GM21737 (cell line): ENCODE measurements at regions not wholly inside any gene's neighbourhood (a gene's known extent, or its start where the extent isn't known, plus 50 kb on each side); places are given as distances from the start of the nearest gene placed in this dataset.
A peak's percentile ranks its signal among the peaks of the same experiment; 100 is the strongest.

ENCODE experiments used
- ATAC-seq: cut with Tn5 transposase; IDR thresholded peaks from one replicate; pipeline ENCODE4 v1.9.1; 2021; ENCODE audit warnings: mild to moderate bottlenecking, moderate library complexity; ENCODE audit not compliant: unreplicated experiment

DNA sequence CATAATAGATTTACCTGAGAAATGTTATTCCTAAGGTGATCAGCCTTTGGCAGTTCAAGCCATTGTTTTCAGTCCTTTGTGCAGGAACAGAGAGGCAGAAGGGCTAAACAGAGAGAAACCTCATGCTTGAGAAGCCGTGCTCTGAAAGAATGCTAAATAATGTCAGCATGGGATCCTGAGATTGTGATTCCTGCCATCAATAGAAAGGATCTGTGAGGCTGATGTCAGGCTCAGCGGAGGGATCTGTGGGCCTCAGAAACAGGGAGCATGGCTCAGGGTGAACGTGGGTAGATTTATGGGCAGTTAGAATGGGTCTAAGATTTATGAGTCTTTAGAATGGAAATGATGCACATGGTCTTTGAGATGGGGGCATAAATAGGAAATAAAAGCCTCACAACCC is 439.2 kb upstream of the IGFBP3 start:
- ATAC-seq, result no peak

DNA sequence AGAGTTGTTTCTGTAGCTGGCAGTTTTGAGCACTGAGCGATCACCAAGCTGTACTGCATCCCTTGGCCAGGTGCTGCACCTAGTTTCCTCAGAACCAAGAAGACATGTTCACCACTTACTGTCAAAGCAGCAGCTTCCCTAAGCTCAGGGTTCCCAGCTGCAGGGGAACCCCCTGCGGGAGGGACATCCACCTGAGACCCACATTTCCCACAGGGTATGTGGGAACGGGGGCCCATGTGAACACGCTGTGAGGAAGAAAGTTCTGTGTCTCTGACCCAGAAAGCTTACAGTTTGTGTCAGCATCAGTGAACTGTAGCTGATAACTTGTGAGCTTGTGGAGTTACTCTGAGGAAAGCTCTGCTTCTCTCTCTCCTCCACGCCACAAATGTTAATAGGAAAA is 436.8 kb upstream of the IGFBP3 start:
- no peak for ATAC-seq

DNA sequence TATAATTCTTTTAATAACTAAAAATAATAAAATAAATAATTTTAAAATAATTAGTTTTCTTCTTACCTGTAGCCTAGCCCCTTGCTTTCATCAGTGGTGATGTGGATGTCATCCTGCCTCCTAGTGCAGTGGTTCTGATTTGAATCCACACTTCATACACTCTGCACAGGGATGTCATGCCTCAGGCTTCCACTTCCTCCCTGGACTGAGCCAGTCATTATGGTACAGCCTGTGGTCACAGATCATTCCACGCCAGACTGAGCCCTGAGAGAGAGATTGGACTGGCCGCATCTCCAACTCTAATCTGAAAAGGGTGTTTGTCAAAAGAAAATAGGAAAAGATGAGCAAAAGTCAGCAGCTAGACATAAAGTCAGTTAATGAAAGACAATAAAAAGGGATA is 436.2 kb upstream of the IGFBP3 start:
- ATAC-seq, result no peak

DNA sequence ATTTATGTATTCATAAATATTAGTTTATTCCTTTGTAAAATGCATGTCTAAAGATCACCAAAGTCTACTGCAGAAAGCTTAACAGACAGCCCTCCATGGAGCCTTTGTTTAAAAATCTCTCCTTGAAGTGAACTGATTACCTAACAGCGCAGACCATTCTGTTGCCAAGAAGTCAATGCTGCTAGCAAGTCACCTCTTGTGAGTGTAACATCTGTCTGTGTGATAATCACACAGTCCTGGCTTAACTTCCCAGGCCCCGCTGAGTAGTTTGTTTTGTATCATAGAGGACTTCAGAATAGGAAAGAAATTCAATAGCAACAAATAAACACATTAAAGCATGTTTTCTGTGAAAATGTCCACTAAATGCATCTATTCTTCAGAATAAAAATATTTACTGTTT is 435.3 kb upstream of the IGFBP3 start:
- ATAC-seq, result no peak

DNA sequence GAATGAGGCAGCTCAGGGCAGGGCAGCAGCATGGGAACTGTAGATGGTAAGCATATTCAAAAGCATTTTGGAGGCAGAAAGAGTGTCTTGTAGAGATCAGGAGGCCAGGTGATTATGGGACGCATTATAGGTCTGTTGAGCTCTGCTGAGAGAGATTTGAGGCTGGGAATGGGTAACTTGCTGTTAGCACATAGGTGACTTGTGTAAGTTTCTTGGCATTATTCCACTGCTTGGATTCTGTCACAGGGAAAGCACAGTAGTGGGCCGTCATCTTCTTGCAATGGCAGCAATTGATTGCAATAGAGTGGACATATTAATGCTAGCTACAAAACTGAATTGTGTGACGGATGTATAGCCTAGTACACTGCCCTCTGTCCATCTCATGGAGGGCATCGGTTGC is 434.3 kb upstream of the IGFBP3 start:
- no peak for ATAC-seq

DNA sequence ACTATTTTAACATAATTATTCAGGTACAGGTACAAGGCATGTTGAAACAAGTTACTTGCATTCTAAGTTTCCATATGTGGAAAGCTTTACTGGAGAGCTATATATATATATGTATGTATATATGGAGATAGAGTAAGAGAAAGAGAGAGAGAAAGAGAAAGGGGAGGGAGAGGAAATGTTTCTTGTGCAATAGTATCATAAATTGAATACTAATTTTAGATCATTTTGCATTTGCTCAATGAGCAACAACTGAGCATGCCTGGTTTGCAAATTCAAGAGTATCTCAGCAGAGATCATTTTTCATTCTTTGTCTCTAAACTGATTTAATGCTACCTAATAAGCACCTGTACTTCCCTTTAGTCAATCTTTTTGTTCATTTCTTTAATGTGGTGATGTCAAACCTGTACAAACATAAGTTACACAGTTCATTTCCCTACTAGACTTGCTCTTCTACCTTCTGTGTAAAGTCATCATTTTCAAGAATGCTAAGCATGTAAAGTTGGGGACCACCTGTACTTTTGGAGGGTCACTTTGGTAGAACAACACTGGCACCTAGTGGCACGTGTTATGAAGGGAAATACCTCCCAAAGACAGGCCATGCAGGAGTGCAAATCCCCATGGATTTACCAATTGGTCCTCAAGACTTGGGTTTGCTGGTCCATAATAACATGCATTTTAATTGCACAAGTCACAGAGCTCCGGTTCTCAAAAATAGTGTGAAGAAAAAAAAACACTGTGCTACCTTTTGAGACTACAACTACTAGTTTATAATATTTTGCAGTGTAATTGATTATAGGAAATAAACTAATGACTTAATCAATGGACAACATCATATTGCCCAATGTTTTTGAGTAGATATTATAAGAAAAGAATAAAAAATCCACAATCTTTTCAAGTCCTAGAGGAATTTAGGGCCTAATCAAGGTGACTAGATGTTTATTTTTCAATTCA is 431.2 kb upstream of the IGFBP3 start:
- no peak for ATAC-seq

DNA sequence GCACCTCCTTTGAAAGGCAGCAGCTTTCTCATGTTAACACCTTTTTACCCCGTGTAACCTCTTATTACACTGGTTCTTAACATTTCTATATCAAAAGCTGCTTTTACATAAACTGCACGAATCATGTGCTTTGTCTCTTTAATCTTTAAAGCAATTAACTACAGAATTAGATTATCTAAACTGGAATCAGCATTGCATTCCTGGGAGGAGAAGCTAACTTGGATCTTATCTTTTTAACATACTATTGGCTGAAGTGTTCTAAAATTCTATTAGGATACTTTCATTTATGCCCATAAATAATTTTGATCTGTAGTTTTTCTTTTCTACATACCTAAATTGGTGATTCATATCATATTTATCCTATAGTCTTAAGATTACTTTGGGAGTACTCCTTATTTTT is 428.4 kb upstream of the IGFBP3 start:
- no peak for ATAC-seq

DNA sequence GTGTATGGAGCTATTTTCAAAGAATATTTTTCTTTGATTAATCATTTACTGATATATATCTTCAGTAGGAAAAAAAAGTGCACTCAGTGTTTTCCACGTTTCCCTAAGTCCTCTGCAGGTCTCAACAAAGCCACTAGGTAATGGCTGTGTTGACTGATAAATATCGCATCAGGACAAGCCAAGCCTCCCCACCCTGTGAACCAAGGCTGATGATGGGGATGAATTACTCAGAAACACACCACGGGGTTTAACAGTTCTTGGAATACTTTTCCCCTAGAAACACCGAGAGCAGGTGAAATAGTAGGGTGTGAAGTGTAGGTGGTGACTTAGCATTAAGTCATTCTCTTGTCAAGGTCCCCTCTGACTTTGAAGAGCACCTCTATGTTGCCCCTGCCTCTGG is 423.5 kb upstream of the IGFBP3 start:
- no peak for ATAC-seq

DNA sequence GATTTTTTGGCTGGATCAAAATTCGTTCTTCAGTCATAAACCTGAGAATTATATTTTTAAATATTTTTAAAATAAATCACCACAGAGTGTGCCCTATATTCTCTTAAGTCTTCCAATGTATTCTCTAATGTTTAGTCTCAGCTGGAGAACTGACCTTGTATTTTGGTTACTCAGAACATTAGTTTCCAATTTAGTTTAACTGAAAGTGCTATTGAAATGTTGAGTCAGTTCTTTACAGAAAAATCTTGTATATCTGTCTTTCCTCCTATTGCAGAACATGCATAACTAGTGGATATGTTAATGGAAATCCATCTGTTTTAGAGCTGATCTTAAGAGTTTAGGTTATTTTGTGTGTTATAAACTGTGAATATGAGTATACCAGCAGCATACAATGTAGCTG is 422.7 kb upstream of the IGFBP3 start:
- no peak for ATAC-seq

DNA sequence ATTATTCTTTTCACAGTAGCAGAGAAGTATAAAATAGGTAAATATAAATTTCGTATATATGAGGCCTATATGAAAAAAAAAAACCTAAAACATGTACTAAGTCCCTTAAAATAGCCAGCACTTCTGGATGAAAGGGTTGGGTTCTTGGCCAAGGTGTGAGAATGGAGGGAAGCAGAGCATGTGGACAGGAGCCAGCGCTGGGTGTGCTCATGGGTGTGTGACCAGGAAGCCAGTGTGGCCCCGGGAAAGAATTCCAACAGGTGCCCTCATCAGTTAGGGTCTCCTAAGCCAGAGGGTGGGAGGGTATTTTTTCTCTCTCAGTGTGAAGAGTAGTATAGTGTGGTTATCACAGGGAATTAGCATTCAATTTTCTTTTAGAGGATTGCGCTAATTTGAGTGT is 401.9 kb upstream of the IGFBP3 start:
- no peak for ATAC-seq

DNA sequence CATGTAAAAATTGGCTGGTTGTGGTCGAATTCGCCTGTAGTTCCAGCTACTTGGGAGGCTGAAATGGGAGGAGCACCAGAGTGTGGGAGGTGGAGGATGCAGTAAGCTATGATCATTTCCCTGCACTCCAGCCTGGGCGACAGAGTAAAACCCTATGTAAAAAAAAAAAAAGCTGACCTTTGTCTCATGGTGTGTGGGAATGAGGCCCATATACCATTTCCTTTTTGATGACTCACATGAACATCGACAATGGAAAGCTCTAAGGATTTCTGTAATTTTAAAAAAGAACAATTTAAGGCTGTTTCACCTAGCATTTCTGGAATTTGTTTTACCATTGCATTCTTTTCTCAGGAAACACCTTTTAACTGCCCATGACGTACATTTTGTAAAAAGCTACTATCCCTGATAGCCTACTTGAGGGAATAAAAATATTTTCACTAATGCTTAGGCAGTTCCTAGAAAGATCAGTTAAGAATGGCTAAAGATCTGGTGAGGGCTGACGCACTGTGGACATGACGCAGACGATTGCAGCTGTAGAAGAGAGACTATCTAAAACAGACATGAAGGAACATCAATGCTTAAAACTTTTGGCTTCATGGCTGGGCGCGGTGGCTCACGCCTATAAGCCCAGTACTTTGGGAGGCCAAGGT is 400.6 kb upstream of the IGFBP3 start:
- ATAC-seq, result no peak

DNA sequence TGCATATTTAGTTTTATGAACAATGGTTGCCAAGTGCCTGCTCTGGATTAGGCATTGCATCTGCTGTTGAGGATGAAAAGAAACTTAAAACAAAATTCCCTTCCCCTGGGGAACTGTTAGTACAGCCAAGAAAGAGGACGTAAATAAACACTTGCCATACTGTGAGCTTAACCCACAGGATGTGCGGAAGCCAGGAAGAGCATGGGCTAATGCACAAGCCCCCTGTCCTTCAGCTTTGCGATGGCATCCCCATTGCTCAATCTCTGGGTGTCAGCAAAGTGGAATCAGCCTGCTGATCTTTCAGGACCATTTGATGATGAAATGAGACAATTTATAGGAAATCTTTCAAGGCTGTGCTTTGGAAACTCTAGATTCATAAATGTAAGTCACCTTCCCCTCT is 399.9 kb upstream of the IGFBP3 start:
- ATAC-seq, result no peak

DNA sequence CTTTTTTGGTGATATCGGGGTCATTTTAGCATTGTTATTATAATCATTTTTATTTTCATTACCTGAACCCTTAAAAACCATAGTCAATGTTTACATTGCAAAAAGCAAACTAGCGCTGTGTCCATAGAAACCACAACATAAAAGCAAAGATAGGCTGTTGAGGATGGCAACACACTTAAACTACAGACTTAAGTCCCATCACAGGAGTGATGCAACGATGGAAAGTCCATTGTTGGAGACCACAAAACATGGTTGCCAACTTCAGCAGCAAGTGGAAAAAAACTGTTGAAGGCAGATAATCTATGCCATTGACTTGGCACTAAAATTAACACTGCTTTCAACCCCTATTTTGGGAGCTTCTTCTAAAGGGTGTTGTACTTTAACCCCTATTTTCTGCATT is 398.8 kb upstream of the IGFBP3 start:
- no peak for ATAC-seq

DNA sequence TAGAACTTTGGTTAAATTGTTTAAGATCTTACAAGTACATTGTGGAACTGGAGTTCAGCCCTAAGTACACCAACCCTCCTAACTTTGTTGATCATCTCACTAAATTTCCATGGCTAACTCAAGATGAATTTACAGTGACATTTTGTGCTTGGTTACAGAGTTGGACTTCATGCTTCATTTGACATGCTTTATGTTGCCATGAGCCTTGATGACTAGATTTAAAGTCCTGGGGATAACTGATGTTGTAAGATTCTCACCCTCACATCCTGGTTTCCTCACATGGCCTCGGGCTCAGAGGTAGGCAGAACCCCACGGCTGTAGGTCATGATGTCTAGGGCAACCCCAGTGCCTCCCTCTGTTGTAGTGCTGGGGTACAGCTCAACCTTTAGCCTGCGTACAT is 397.2 kb upstream of the IGFBP3 start:
- no peak for ATAC-seq

DNA sequence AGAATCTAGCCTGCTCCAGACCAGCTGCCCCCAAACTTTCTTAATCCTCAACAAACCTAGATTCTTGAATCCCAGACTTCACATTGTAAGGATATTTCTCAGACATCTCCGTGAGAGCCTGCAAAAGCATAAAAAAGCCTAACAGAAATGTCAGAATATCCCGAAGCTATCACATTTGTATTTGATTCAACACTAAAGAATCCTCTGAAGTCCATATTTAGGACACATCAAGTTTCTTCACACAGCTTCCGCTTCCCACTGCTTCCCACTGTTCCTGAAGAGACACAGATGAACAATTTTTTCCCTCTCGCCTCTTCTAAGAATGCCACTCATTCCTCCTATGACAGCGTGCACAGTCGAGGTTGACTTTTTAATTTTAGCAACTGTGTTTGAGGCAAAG is 396.2 kb upstream of the IGFBP3 start:
- ATAC-seq, result no peak

DNA sequence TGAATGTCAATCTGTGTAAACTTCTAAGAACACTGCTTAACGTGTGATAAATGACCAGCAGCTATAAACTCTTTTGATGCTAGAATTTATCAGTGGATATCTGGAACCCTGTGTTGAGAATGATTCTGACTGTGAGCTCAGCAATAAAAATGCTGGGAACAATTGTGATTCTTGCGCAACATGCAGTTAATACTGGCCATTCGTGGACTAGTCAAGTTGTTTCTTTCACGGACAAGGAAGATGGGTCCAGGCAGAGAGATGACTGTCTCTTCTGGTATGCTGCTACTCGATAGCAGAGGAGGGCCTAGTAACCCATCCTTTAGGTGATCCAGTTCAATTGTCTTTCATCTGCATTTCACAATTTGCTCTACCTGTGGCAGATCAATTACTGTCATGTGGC is 394.8 kb upstream of the IGFBP3 start:
- ATAC-seq, result no peak

DNA sequence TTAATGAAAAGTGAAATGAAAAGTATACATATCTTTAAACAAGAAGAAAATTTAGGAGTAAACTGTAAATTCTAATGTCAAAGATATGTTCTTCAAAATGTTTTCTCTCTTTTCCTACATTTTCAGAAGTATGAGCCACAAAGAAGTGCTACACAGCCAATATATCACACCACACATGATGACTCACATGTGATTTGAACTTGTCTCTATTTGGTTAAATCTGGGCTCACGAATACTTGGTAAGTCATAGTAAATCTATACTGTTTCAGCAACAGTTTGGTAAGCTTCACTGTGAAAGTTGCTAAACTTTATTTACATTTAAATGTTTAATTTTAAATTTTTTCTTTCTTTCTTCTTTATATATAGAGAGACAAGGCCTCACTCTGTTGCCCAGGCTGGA is 380.6 kb upstream of the IGFBP3 start:
- no peak for ATAC-seq

DNA sequence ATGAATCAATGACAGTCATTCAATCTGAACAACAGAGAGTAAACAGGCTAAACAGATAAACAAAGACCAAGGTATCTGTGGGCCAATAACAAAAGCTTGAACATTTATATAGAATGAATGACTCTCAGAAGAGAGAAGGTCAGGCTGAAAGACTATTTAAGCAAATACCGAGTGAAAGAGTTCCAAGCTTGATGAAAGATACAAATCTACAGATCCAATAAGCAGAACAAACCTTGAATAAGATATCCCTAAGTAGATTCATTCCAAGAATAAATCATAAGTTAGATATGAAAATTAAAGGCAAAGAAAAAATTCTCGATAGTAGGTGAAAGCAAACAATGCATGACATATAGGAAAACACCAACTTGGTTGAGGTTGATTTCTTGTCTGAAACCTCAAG is 376.4 kb upstream of the IGFBP3 start:
- ATAC-seq, result no peak

DNA sequence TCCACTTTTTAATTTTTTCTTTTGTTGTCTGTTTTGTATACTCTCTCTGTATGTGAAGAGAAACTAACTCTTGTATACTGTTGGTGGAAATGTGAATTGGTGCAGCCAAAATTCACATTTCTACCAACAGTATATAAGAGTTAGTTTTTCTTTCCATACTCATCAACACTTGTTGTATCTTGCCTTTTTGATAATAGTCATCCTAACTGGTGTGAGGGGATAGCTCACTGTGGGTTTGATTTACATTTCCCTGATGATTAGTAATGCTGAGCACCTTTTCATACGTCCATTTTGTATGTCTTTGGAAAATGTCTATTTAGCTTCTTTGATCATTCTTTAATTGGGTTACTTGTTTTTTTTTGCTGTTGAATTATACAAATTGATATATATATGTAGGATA is 375.5 kb upstream of the IGFBP3 start:
- no peak for ATAC-seq

DNA sequence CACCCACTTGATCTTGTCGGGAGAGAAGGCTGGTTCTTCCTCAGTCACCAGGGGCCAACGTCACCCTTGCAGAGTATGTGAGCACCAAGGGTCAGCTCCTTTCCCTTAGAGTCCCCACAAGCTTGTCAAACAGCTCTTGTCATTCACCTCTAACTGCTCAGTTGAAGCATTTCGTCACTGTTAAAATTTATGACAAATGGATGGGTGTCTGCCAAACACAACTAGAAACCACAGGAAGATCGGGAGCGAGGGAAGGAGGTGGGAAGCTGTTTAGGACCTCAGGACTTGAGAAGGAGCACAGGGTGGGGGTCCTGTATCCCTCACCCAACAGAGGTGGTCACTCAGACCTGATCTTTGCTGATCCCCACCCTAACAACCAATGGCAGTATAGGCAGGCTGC is 373.3 kb upstream of the IGFBP3 start:
- ATAC-seq, result no peak

DNA sequence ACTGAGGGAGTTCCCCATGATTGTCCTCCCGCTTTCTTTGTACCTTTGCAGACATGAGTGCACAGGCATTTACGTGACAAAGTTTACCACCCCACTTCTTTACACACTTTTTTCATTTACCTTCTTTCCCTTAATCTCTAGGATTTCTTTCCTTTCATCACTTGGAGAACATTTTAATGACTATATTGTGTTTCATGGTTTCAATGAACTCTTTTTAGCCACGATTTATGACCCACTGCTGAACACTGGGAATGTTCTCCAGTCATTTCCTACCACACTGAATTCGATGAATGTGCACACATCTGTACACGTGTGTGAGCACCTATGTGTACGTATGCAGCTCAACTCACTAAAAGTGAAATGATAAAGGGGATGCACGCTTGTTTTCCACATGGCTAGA is 371.7 kb upstream of the IGFBP3 start:
- ATAC-seq, result no peak

DNA sequence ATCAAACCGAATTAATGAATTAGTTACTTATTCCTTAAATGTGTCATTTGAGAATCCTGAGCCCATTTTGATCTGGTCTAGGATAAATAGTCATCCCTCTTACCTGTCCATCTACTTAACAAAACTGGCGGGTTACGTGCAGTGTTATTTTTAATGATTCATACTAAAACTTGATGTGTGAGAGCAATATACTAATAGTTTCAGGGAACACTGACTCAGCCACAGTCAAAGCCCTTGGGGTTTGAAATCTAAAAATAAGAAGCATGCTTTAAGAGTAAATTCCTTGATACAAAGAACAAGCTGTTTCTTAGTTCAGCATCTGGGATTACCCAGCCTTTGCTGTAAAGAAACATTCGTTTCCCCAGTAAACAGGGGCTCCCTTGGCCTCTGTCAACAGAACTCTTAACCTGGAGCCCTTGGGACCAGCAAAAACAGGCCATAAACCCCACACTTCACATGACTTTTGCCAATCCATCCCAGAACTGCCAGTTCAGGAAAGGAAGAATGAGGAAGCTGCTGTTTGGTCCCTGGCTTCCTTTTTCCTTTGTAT is 370.6 kb upstream of the IGFBP3 start:
- peak; percentile 47 for ATAC-seq
